ENCODE measurements at regions not wholly inside any gene's neighbourhood (a gene's known extent, or its start where the extent isn't known, plus 50 kb on each side); places are given as distances from the start of the nearest gene placed in this dataset.
"Not testable (repeated sequence)": the region's sequence is repeated elsewhere in the genome, so short reads cannot be mapped to it uniquely, and the experiment has no call there.

DNA sequence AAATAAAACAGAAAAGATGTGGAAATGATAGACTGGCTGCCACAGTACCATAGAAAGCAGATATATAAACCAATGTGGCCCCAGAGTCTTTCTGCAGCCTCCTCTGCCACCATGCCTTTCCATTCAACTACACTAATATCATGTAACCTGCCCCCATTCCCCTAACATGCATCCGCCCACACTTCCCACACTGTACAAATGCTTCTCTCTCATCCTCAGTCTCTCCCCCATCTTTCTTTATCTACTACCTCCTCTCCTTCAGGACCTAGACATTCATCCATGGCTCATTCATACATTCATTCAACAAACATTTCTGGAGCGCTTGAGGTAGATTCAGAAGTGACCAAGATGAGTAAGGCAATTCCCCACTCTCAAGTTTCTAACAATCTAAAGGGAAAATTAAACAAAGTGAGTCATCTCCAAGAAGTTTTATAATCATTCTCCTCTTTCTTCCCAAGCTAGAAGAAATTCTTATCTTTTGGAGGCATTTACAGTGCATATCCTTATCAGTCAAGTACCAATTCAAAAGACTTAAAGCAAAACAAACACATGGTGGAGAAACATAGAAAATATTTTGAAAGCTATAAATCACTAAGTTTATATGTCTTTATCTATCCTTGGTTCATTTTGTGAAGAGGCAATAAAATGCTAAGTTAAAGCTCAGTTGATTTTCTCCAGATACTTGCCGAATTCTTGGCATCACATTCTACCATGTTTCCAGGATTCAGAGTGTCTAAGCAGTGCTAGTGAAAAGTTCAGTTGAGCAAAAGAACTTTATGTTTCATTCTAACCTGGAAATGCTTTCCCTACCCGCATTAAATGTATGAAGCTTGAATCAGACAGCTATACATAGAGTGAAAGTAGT, 70.5 kb upstream of the FRMD6 start:
- peak; percentile 81 for DNase-seq (ENCODE audit: low read depth)

DNA sequence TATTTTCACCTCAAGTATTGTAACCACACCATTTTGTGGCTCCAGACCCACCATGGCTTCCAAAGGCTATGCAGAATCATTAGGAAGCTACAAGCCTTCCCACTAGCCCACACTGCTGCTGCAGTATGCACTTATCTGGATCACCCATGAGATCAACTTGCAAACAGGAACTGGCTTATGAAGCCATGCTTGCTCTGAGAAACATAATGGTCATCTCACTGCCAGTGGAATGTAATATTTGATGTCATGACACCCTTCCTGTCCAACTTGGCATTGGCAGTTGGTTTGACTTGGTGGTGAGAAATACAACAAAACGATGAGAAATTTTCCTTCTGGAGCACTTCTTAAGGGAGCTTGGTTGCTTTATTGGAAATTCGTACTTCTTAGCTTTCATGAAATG, 69.3 kb upstream of the FRMD6 start:
- no peak for DNase-seq (ENCODE audit: low read depth)

DNA sequence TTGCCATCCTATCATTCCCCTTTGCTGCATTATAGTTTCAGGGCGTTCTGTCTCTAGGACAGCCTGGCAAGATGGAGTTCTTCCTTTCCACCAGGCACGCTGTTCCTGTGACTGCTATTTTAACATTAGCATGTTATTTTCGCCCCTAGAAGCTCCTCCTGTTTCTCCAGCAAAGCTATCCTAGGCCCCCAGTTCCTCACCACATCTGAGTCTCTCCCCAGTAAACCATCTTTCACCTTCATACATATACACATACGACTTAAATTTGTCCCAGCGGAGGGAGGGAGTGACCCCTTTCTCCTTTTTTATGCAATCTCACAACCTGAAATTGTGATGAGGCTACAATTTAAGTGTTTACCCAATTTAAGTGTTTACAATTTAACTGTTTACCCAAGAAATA, 66.7 kb upstream of the FRMD6 start:
- no peak for DNase-seq (ENCODE audit: low read depth)

DNA sequence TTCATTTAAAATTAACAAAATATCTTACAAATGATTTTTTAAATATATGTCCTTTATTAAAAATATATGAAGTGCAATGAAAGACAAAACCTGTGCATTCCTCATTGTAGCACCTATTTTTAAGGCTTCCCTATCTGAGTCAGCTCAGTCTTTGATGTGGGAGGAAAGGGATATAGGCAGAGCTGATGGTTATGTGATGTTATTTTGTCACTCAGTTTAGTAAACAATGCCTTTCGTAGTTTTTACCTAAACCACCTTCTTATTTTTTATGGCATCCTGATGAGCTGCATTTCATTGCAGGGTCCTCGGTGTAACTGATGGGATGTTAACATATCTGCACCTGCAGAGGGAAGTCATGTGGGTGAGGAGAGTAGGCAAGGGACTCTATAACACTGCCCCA, 58.9 kb upstream of the FRMD6 start:
- DNase-seq (ENCODE audit: low read depth), result no peak

DNA sequence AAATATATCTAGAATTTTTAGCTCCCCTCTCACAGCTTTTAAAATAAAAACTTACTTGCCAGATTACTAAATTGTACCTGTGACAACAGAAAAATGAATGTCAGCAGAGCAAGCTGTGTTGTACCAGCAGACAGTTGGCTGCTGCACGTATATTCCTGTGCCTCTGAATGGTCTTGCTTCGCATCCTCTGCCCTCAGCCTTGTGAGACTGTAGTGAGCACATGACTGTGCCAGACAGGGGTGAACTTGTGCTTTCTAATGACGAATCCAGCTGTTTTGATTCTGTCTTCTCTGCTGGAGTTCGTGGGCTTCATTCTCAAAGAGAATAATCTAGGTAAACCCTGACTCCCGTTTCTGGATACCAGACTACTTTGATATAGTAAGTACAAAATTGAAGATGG, 58.3 kb upstream of the FRMD6 start:
- DNase-seq (ENCODE audit: low read depth), result peak; percentile 48

DNA sequence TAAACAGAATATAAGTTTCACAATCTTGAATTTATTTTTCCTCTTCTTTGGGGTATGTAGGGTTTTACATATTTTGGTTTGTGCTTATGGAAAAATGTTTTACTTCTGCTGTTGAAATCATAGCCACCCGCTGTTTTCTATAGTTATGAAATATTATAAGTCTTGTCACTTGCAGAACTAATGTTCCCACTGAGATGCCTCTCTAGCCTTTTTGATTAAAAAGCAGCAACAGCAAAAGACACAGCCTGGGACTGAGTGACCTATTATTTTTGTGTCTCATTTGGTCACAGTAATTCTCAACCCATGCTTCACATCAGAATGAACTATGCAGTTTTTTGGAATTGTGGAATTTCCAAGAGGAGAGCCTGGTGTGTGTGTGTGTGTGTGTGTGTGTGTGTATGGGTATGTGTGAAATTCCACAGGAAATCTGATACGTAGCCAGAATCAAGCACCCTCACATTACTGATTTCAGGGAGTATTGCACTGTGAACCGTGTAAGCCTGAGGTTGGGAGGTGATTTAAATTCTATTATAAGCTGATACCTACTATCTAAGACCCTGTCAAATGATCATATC, 55.7 kb upstream of the FRMD6 start:
- no peak for DNase-seq (ENCODE audit: low read depth)

DNA sequence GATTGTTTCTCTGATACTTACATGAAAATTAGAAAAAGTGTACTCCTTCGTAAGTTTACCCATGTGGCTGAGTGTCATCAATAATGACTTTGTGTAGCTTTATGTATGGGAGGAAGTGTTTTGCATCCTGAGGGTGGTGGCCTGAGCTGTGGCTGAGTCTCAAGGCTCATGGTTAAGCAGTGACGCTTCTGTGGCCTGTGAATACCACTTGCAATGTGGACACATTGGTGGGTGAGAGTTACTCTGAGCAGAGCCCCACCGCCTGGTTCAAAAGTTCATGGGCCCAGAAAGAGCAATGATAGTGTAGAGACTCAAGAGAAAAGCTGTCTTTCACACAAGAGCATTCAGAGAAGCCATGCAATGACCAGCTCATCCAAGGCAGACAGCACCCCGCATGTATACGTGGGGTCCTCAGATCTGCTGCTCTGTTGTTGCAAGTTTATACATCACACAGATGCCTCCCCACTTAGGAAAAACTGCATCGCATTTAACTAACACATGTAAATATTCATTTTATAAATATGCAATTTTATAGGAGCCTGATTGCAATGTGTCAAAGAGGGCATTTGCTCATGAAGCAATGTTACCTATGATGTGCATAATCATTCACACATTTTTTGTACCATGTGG, 55.1 kb upstream of the FRMD6 start:
- DNase-seq (ENCODE audit: low read depth), result no peak

DNA sequence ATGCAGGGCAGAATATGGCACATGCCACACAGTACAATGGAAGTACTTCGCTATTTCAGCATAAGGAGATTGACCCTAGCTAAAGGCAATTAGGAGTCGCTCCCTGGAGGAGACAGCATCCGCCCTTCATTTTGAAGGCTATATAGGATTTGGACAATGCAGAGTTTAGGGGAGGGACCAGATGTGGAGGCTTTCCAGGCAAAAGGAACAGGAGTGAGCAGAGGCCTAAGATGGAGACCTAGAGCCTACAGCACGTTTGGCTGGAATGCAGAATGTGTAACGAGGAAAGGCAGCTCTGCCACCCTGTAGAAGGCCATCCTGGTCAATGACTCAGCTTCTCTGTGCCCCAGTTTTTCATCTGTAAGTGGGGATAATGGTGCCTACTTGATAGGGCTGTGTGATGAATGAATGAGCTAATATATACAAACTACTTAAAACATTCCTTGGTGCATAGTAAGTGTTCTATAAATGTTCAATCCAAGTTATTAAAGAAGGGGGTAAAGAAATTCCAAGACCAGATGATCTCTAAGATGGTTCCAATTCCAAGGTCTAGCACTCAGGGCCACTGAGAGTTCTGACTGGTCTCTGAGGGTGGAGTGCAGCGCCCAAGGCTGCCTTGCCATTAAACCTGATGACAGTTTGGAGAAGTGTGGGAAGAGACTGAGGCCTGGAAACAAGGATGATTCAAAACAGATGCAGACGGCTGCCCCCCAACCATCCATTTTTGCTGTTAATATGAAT, 54.3 kb upstream of the FRMD6 start:
- peak; percentile 50 for DNase-seq (ENCODE audit: low read depth)

DNA sequence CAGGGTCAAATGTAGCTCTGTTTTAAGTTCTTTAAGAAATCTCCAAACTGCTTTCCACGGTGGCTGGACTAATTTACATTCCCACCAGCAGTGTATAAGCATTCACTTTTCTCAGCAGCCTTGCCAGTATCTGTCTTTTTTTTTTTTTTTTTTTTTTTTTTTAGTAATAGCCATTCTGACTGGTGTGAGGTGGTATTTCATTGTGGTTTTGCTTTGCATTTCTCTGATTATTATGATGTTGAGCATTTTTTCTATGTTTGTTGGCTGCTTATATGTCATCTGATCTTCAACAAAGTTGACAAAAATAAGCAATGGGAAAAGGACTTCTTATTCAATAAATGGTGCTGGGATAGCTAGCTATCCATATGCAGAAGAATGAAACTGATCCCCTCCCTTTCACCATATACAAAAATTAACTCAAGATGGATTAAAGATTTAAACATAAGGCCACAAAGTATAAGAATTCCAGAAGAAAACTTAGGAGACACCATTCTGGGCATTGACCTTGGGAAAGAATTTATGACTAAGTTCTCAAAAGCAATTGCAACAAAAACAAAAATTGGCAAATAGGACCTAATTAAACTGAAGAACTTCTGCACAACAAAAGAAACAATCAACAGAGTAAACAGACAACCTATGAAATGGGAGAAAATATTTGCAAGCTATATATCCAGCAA, 52.6 kb upstream of the FRMD6 start:
- not testable (repeated sequence) for DNase-seq (ENCODE audit: low read depth)

DNA sequence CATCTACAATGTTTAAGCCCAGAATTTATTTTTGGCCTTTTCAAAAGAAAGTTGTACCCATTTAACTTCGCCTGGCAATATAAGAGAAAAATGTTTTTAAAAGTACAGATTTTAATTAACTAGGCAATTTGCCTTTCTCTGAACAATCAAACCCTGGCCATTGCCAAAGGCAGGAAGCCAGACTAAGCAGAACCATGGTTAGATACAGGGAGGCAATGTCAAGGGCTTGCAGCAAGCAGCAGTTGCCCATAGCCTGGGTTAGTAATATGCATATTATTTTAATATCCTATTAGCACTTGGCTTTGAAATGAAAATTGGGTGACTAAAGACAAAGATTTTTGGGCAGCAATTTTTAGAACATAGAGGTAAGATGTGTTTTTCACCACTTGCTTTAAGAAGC, 51.1 kb upstream of the FRMD6 start:
- no peak for DNase-seq (ENCODE audit: low read depth)
